BJ (cell line): ENCODE measurements at regions not wholly inside any gene's neighbourhood (a gene's known extent, or its start where the extent isn't known, plus 50 kb on each side); places are given as distances from the start of the nearest gene placed in this dataset.

Experiments used
- CTCF ChIA-PET: fragments of 350-600 bp; formaldehyde crosslinking; extraction: SDS; loops from one replicate; lab custom pipeline; 2021; ENCODE audit warnings: antibody characterized with exemption, inconsistent platforms; lab: Yijun Ruan, JAX
- POLR2A ChIA-PET: fragments of 300-600 bp; sonication (Branson Sonifier 250); formaldehyde crosslinking; extraction: SDS; loops from one replicate; lab custom pipeline; 2021; ENCODE audit warnings: antibody characterized with exemption; lab: Charles Lee
- DNase-seq: peaks from one replicate; pipeline ENCODE4 v3.0.0-alpha.2; 2011; ENCODE audit warnings: low read depth
- H3K27me3 ChIP-seq: 2 replicates; pipeline ENCODE4 v1.6.0; 2011; ENCODE audit warnings: low read length; ENCODE audit not compliant: control insufficient read depth, insufficient read depth
- H3K36me3 ChIP-seq: 2 replicates; pipeline ENCODE4 v1.5.1; 2011; ENCODE audit warnings: low read length; ENCODE audit not compliant: control insufficient read depth, insufficient read depth
- H3K4me3 ChIP-seq: 2 replicates; pipeline ENCODE4 v1.5.1; 2011; ENCODE audit warnings: low read depth, mild to moderate bottlenecking, control low read depth, low read length
- TF ChIP-seq, protein P1 (sequence below): IDR thresholded peaks from 2 replicates; pipeline ENCODE4 v1.5.1; 2011; ENCODE audit warnings: low read depth, mild to moderate bottlenecking, control low read depth, inconsistent platforms, low read length, moderate library complexity; ENCODE audit not compliant: insufficient read depth

DNA sequence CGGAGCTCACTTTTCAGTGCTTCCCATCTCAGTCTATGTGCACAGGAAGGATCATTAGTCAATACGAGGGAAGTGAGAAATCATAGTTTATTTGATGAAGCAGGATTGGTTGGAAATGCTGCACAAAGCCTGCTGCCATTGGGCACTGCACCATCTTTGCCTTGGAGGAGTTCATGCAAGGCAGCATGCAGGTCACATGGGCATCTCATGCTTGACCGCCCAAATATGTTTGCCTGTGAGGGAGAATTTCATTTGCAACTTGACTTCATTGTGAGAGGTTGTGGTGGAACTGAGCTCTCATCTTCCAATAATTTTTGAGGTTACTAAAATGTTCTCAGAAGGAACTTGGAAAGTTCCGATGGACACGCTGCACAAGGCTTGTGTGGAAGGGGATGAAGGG is 83.9 kb upstream of the SYNDIG1 start:
- no peaks in the 10 kb centered on the region for H3K36me3 ChIP-seq
- CTCF ChIA-PET, result no interaction called here

DNA sequence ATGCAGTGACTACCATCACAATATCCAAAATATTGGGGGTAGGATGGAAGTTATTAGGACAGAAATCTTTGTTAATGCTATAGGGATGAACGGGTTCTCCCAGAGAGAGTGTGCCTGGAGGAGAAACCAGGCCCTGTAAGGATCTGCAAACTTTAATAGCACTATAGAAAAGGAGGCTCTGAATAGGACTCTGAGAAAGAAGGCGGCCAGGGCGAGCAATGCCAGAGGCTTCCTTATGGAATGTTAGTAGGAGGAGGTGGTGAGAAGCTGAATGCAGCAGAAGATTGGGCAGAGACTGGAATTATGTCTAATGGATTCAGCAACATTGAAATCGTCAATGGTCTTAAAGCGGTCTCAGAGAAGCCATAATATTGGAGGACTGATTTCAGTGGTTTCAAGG is 84.6 kb upstream of the SYNDIG1 start:
- no peaks in the 10 kb centered on the region; the same call in 1 of the 2 replicates for H3K27me3 ChIP-seq
- ChIA-PET CTCF (no interaction called here), POLR2A (no interaction called here)
- TF ChIP-seq, protein P1, sequence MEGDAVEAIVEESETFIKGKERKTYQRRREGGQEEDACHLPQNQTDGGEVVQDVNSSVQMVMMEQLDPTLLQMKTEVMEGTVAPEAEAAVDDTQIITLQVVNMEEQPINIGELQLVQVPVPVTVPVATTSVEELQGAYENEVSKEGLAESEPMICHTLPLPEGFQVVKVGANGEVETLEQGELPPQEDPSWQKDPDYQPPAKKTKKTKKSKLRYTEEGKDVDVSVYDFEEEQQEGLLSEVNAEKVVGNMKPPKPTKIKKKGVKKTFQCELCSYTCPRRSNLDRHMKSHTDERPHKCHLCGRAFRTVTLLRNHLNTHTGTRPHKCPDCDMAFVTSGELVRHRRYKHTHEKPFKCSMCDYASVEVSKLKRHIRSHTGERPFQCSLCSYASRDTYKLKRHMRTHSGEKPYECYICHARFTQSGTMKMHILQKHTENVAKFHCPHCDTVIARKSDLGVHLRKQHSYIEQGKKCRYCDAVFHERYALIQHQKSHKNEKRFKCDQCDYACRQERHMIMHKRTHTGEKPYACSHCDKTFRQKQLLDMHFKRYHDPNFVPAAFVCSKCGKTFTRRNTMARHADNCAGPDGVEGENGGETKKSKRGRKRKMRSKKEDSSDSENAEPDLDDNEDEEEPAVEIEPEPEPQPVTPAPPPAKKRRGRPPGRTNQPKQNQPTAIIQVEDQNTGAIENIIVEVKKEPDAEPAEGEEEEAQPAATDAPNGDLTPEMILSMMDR, result no peak
- no peak for DNase-seq
- H3K4me3 ChIP-seq, result no peak overlapping the region
- H3K36me3 ChIP-seq, result no peaks in the 10 kb centered on the region

More for the DNA sequence above, 83.9 kb upstream of the SYNDIG1 start:
- POLR2A ChIA-PET, result no interaction called here
- TF ChIP-seq, protein P1, result no peak
- no peaks in the 10 kb centered on the region; the same call in 1 of the 2 replicates for H3K27me3 ChIP-seq
- no peak for DNase-seq
- H3K4me3 ChIP-seq, result no peak overlapping the region

DNA sequence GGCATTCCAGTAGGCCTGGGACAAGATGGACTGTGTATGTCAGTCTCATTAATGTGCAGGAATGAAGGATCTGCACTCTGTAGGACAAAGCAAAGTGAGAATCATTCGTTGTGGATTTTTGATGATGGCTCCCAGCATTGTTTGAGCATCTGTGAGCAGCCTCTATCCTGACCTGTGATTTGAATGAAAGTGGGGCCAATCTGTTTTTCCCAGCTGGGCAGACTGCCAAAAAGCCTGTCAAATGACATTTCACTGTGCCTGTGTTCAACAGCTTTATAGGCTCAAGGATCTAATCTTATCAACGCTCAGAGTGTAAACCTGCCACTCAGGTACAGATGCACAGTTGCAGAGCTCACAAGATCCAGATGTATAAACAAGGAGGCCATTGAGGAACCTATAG is 86.7 kb upstream of the SYNDIG1 start:
- TF ChIP-seq, protein P1, result no peak
- no peak for DNase-seq
- no peaks in the 10 kb centered on the region for H3K36me3 ChIP-seq
- POLR2A ChIA-PET, result no interaction called here
- no peaks in the 10 kb centered on the region; the same call in 1 of the 2 replicates for H3K27me3 ChIP-seq
- H3K4me3 ChIP-seq, result no peak overlapping the region
- CTCF ChIA-PET, result no interaction called here

DNA sequence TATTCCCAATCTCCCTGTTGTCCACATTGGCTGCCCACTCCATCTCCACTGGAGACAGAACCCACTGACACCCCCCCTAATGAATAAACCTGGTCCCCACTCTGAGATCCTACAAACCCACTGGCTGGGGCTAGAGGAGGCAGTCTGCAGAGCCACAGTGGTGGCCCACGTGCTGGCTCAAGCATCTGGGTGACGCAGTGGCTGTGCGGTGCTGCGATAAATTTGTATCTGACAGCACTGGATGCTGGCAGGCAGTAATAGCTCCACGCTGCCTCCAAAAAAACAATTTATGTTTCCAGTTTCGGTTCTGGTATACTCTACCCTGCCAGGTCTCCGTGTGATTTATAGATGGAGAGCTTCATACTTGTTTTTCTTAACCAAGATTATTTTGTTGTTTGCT is 87.1 kb upstream of the SYNDIG1 start:
- TF ChIP-seq, protein P1, result no peak
- CTCF ChIA-PET, result no interaction called here

DNA sequence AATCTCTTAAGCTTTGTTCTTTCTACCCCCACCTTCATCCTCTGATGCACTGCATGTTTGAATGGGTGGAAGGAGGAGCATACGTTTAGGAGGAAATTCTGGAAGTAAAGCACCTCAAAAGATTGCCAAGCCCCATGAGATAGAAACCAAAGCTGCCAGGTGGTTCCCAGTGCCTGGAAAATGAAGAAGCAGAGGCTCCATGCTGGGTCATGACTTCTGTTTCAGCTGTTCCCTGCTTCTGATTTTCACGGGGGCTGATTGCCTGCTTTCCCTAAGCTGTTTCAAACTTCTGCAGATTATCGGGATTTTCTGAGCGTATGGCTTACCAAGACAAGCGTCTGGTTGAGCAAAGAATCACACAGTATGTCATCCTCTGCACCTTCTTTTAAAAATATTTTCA is 87.5 kb upstream of the SYNDIG1 start:
- Histone ChIP-seq H3K4me3 (no peak overlapping the region), H3K36me3 (no peaks in the 10 kb centered on the region), H3K27me3 (no peaks in the 10 kb centered on the region; the same call in 1 of the 2 replicates)
- TF ChIP-seq, protein P1, result no peak
- POLR2A ChIA-PET, result no interaction called here
- CTCF ChIA-PET, result no interaction called here
- no peak for DNase-seq

More for the DNA sequence above, 87.1 kb upstream of the SYNDIG1 start:
- H3K4me3 ChIP-seq, result no peak overlapping the region
- no peaks in the 10 kb centered on the region for H3K36me3 ChIP-seq
- POLR2A ChIA-PET, result no interaction called here
- no peak for DNase-seq
- H3K27me3 ChIP-seq, result no peaks in the 10 kb centered on the region; the same call in 1 of the 2 replicates
